ENCODE measurements at regions not wholly inside any gene's neighbourhood (a gene's known extent, or its start where the extent isn't known, plus 50 kb on each side); places are given as distances from the start of the nearest gene placed in this dataset.

DNA sequence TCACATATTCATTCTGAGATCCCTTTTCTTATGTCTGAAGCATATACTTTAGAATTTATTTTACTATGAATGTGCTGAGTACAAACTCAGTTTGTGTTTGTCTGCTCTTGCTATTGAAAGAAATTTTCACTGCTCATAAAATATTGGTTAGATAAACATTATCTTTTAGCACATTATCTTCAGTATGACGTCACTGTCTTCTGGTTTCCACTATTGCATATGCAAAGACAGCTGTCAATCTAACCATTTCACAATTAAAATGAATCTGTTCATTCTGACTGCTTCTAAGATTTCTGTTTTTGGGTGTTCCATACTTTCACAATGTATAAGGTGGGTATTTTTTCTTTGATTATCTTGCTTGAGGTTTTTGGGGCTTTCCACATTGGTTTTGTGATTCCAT lies 526.2 kb upstream of the CDH6 start:
- DNase-seq (ENCODE audit: low spot score) (no peak), ATAC-seq (no peak)
- intact Hi-C loops (cut with DNase I): no loop called here

GRCh38 chr5:30663536-30663935 lies 530.0 kb upstream of the CDH6 start:
- intact Hi-C loops (cut with DNase I): no loop called here
- DNase-seq (ENCODE audit: low spot score) (no peak), ATAC-seq (no peak)

DNA sequence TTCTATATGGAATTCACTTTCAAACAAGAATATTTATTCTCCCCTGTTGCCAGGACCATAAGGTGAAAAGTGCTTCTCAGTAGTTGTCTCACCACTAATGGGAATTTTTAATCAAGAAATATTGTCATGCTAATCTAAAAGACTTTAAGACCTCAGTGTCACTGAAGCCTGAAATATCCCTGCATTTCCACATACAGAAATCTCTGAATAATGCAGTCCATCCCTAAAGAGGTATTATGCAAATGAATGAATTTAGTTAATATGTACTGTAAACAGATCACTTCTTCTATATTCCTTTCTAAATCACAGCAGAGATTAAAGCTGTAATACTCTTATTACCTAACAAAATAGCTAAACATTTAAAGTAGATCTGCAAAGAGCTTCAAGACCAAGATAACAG lies 531.1 kb upstream of the CDH6 start:
- DNase-seq (ENCODE audit: low spot score) (no peak), ATAC-seq (no peak)
- intact Hi-C loops (cut with DNase I): no loop called here

DNA sequence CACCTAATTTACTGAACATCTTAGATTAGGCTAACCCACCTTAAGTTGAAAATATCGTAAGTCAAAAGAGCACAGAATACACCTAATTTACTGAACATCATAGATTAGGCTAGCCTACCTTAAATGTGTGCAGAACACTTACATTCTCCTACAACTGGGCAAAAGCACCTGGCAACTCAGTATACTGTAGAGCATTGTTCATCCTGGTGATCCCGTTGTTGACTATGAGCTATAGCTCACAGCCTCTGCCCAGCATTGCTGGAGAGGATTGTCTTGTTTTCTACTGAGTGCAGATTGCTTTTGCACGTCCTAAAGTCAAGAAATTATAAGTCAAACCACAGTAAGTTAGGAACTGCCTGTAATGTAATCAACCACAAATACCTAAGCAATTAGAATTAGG lies 531.8 kb upstream of the CDH6 start:
- intact Hi-C loops (cut with DNase I): no loop called here
- no peak for ATAC-seq
- DNase-seq (ENCODE audit: low spot score): no peak

- intact Hi-C loops (cut with DNase I): no loop called here
- ATAC-seq: no peak
- DNase-seq (ENCODE audit: low spot score): no peak
Observed at GRCh38 chr5:30659417-30659816, 534.1 kb upstream of the CDH6 start.

GRCh38 chr5:30650311-30650710 lies 543.2 kb upstream of the CDH6 start:
- ATAC-seq (no peak), DNase-seq (ENCODE audit: low spot score) (no peak)
- intact Hi-C loops (cut with DNase I): no loop called here

DNA sequence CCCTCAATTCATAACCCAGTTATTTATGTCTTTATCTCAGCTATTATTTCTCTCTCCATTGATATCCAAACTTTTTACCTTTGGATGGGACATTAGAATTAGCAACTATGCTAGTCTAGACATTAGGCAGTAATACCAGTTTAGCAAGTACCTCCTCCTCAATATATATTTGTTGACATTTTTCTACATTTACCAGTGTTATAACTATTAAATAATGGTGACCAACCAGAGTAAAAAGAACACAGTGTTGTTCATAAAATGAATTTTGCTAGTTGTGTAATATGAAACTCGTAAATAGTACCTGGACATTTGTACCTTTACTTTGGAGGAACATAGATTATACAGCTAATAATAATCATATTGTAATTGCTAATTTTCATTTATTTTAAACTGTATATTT lies 554.6 kb upstream of the CDH6 start:
- intact Hi-C loops (cut with DNase I): loop anchor here (5.0 kb wide), 1 partner anchor 1168 kb away; no protein-coding TSS in a partner anchor
- no peak for ATAC-seq
- no peak for DNase-seq (ENCODE audit: low spot score)

DNA sequence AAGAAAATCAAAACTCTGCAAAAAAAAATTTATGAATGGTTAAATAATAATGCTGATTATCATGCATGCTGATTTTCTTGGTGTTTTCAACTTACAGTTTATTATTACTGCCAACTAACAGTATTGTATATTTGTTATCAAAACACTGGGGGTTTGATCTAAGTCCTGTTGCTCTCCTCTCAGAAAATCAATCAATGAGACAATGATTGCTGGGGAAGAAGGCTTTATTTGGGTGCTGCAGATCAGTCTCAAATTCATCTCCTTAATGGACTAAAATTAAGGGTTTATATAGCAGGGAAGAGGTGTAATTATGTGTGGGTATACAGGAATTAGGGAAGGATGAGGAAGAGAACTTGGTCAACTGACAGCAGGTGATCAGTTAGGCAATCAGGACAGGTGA lies 565.5 kb upstream of the CDH6 start:
- DNase-seq (ENCODE audit: low spot score): no peak
- intact Hi-C loops (cut with DNase I): no loop called here
- no peak for ATAC-seq

- intact Hi-C loops (cut with DNase I): no loop called here
- no peak for ATAC-seq
- no peak for DNase-seq (ENCODE audit: low spot score)
Observed at GRCh38 chr5:30626557-30626956, 566.9 kb upstream of the CDH6 start.

- intact Hi-C loops (cut with DNase I): no loop called here
- DNase-seq (ENCODE audit: low spot score): no peak
- no peak for ATAC-seq
Observed at GRCh38 chr5:30620481-30621085, 572.9 kb upstream of the CDH6 start.

GRCh38 chr5:30608501-30608900 lies 585.0 kb upstream of the CDH6 start:
- no peak for DNase-seq (ENCODE audit: low spot score)
- no peak for ATAC-seq
- intact Hi-C loops (cut with DNase I): no loop called here

- no peak for DNase-seq (ENCODE audit: low spot score)
- intact Hi-C loops (cut with DNase I): no loop called here
- ATAC-seq: no peak
Observed at GRCh38 chr5:30607301-30607894, 586.1 kb upstream of the CDH6 start.

- intact Hi-C loops (cut with DNase I): no loop called here
Observed at GRCh38 chr5:30605693-30606268, 587.7 kb upstream of the CDH6 start.

GRCh38 chr5:30604648-30605262 lies 588.7 kb upstream of the CDH6 start:
- no peak for ATAC-seq
- DNase-seq (ENCODE audit: low spot score): no peak
- intact Hi-C loops (cut with DNase I): no loop called here

More at GRCh38 chr5:30605693-30606268, 587.7 kb upstream of the CDH6 start:
- DNase-seq (ENCODE audit: low spot score) (no peak), ATAC-seq (no peak)

DNA sequence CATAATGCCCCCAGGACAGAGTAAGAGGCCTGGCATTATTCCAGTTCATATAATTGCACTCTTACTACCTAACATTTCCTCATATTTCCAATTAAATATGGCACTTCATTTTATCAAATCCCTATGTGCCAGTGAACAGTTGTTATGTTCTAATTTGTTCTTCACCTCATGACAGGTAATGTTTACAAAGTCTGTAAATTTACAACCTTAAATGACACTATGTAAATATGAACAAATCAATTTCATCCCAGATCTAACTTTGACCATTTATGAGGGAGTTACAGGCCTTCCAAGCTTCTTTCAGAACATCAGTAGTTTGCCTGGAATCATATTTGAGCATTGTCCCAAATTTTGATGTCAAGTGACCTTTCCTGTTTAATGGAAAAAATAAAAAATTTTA lies 592.6 kb upstream of the CDH6 start:
- DNase-seq (ENCODE audit: low spot score) (no peak), ATAC-seq (no peak)
- intact Hi-C loops (cut with DNase I): no loop called here

DNA sequence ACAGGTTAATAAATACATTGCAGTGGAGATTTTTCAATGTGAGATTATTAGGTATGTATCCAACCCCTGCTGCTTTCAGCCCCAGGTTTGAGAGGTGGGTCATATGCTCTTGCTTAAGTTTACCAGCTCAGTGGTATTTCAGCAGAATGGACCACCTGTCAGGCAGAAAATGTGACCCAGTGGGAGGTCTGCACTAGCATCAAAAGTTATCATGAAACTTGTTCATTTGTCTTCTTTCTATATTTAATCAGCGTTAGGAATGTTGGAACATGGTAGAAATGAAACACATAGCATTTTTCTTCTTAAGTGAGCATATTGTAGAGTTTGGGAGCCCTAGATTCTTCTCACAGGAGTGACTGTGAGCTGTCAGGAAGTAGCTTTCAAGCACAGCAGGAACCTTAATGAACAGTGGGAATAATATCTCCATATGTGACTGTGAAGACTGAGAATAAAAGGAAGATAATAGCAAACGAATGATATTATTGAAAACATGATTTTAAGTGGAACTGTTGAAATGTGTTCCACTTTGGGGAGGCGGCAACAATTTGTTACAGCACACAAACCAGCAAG lies 596.9 kb upstream of the CDH6 start:
- intact Hi-C loops (cut with DNase I): no loop called here
- ATAC-seq: no peak
- no peak for DNase-seq (ENCODE audit: low spot score)

DNA sequence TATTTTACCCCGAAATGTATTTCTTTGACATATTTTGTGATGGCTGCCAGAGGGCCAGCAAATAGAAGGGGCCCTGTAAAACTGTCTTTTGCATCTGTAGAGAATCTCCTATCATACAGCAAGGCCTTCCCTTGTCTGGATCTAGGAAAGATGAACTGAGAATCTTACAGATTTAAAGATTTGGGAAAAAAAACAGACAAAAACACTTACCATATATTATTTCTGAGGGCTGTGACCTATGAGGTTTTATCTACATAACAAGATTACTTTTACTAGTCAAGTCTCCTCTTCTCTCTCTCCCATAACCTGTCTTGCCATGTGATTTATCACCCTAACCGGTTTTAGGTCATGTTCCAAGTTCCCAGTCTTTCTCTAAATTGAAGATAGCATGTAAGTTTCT lies 599.2 kb upstream of the CDH6 start:
- ATAC-seq (no peak), DNase-seq (ENCODE audit: low spot score) (no peak)
- intact Hi-C loops (cut with DNase I): no loop called here

GRCh38 chr5:30592833-30593232 lies 600.7 kb upstream of the CDH6 start:
- no peak for ATAC-seq
- no peak for DNase-seq (ENCODE audit: low spot score)
- intact Hi-C loops (cut with DNase I): no loop called here

GRCh38 chr5:30581198-30581935 lies 612.1 kb upstream of the CDH6 start:
- intact Hi-C loops (cut with DNase I): no loop called here
- ATAC-seq (no peak), DNase-seq (ENCODE audit: low spot score) (no peak)

DNA sequence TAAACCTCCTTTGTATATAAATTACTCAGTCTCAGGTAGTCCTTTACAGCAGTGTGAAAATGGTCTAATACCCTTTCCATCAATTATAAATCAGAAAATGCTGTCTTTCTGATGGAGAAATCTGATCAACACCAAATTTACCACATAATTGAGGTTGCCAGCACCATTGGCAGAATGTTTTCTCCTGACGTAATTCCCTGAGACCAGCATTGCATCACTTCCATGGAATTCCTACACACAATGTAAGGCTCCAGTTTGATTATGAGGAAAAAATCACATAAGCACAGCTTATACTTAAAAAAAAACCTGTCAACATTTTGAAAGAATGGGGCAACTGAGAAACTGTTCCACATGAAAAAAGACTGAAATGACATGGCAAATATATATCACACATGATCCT lies 618.7 kb upstream of the CDH6 start:
- DNase-seq (ENCODE audit: low spot score) (no peak), ATAC-seq (no peak)
- intact Hi-C loops (cut with DNase I): no loop called here
